ENCODE measurements at regions not wholly inside any gene's neighbourhood (a gene's known extent, or its start where the extent isn't known, plus 50 kb on each side); places are given as distances from the start of the nearest gene placed in this dataset.
A peak's percentile ranks its signal among the peaks of the same experiment; 100 is the strongest.

- no peak for DNase-seq (ENCODE audit: low read depth)
Observed at GRCh38 chr15:25960273-25960672, 97.1 kb upstream of the ATP10A start.

DNA sequence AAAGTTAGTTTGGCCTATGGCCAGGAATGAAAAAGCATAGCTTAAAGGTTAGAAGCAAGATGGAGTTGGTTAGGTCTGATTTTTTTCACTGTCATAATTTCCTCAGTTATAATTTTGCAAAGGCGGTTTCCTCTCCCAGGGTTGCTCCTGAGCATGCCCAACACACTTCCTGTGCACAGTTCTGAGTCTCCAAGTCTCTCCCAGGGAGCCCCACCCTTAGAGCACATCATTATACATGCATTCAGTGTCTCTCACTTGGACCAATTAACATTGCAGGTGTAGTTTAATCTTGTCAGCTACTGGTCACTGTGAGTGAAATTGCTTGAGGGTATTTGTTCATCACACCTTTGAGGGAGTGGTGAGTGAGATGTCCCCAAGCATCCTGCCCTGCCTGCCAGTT lies 96.0 kb upstream of the ATP10A start:
- DNase-seq (ENCODE audit: low read depth) = no peak

DNA sequence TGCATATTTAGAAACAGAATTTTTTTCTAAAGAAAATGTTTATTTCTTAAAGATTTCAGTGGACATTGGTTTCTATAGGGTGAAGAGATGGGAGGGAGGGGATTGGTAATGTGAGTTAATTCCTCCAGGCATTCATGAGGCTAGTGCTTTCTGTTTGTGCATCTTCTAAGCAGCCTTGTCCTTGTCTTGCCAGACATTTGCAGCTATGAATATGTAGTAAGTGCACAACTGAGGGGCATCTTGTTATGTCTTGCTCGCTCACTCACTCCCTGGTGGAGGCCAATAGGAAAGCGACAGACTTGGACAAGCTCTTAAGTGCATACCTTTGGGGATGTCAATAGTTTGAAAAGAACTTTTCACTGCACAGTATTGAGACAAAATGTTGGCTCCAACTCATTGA lies 92.5 kb upstream of the ATP10A start:
- no peak for DNase-seq (ENCODE audit: low read depth)

- DNase-seq (ENCODE audit: low read depth) = no peak
Observed at GRCh38 chr15:25954398-25954797, 91.3 kb upstream of the ATP10A start.

DNA sequence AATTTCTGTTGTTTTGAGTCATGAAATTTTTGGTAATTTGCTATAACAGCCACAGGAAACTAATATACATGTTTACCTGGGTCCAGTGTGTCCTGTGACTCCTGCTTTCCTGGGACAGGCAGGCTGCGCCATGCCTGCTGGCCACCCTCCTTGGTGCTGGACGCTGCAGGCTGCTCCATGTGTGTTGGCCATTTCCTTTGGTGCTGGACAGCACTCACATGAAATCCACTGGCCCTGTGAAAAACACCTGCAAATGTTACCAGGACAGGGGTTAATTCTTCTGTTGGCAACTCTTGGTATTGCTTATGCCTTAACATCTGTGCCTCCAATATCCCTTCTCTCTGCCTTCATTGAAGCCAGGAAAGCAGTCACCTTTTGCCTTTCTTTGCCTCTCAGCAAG lies 86.9 kb upstream of the ATP10A start:
- DNase-seq (ENCODE audit: low read depth) = no peak

GRCh38 chr15:25947323-25948314 lies 84.5 kb upstream of the ATP10A start:
- DNase-seq (ENCODE audit: low read depth) = no peak

GRCh38 chr15:25946241-25946805 lies 83.2 kb upstream of the ATP10A start:
- DNase-seq (ENCODE audit: low read depth) = no peak

GRCh38 chr15:25944386-25944785 lies 81.3 kb upstream of the ATP10A start:
- DNase-seq (ENCODE audit: low read depth) = no peak

- no peak for DNase-seq (ENCODE audit: low read depth)
Observed at GRCh38 chr15:25943831-25944230, 80.7 kb upstream of the ATP10A start.

GRCh38 chr15:25939122-25939521 lies 76.0 kb upstream of the ATP10A start:
- DNase-seq (ENCODE audit: low read depth) = no peak

DNA sequence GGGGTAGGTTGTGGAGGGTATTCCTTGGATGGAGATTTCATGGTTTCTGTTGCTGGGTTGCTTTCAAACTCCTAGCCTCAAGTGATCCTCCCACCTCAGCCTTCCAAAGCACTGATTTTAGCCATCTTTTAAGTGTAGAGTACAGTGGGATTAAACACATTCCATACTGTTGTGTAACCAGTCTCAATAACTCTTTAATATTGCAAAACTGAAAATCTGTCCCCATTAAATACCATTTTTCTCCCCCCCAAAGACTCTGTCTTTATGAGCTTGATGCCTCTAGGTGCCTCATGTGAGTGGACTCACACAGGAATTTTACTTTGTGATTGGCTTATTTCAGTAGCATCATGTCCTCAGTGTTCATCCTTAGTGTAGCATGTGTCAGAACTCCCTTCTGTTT lies 74.7 kb upstream of the ATP10A start:
- DNase-seq (ENCODE audit: low read depth) = no peak

GRCh38 chr15:25936004-25936403 lies 72.9 kb upstream of the ATP10A start:
- no peak for DNase-seq (ENCODE audit: low read depth)

GRCh38 chr15:25933456-25934158 lies 70.5 kb upstream of the ATP10A start:
- DNase-seq (ENCODE audit: low read depth) = peak; percentile 31

GRCh38 chr15:25932696-25933095 lies 69.6 kb upstream of the ATP10A start:
- no peak for DNase-seq (ENCODE audit: low read depth)

- DNase-seq (ENCODE audit: low read depth) = no peak
Observed at GRCh38 chr15:25931851-25932250, 68.7 kb upstream of the ATP10A start.

GRCh38 chr15:25930931-25931330 lies 67.8 kb upstream of the ATP10A start:
- DNase-seq (ENCODE audit: low read depth) = no peak
